Activated CD8-positive, alpha-beta memory T cell treated with anti-CD3 and anti-CD28 coated beads, Interleukin-2, amount 50 U/mL, for 4 hours (primary cell): ENCODE measurements at regions not wholly inside any gene's neighbourhood (a gene's known extent, or its start where the extent isn't known, plus 50 kb on each side); places are given as distances from the start of the nearest gene placed in this dataset.
"Not testable (repeated sequence)": the region's sequence is repeated elsewhere in the genome, so short reads cannot be mapped to it uniquely, and the experiment has no call there.

Source experiments
- DNase-seq: peaks from one replicate; pipeline ENCODE4 v3.0.0-alpha.2; 2020

GRCh38 chr4:67412153-67412712 lies 133.1 kb downstream of the CENPC start:
- DNase-seq = not testable (repeated sequence)

DNA sequence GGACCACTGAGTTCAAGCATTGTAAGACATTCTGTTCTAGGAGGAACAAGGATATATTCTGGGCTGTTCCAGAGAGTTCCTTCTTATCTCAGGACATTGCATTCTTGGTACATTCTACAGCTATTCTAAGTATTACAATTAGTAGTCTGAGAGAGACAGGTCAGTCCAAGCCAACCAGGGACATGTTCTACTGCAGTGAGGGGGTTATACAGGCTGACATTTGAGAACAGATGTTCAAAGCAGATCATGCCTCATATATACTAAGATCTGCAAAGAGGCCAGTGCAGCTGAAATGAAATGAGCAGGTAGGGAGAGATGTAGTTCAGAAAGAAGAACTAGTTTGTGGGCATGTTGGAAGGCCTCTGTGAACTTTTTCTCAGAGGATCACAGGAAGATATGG lies 142.0 kb downstream of the CENPC start:
- no peak for DNase-seq

GRCh38 chr4:67401902-67402301 lies 143.4 kb downstream of the CENPC start:
- DNase-seq = no peak

DNA sequence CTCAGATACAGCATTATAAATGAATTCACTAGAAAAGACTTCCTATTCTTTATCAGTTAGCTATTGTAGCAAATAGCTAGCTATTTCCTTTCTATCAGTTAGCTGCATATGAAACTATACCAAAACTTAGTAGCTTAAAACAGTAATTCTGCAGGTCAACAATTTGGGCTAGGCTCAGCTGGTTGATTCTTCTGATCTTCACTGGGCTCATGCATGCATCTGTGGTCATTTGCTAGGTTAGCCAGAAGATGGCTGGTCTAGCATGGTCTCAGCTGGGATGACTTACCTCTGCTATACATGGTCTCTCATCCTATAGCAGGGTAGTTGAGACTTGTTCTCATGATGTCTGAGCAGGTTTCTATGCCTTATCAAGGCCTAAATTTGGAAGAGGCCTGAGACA lies 147.4 kb downstream of the CENPC start:
- DNase-seq = no peak

GRCh38 chr4:67397031-67397430 lies 148.3 kb downstream of the CENPC start:
- DNase-seq = no peak

DNA sequence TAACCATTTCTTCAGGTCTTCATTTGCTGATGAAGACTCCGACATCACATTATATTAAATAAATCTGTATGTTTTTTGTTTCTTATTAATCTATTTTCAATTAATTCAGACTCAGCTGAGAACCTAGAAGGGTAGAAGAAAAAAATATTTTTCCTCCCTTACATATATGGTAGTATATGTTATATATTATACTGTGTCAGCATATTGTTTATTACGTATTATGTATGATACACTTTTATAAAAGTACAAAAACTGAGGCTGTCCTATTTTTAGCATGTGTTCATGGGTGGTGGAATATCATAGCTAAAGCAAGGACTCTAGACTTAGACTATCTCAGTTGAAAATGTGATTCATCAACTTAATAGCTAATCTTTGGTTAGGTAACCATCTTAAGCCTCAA lies 149.3 kb downstream of the CENPC start:
- no peak for DNase-seq

- no peak for DNase-seq
Measured at GRCh38 chr4:67394879-67395278, 150.4 kb downstream of the CENPC start.

DNA sequence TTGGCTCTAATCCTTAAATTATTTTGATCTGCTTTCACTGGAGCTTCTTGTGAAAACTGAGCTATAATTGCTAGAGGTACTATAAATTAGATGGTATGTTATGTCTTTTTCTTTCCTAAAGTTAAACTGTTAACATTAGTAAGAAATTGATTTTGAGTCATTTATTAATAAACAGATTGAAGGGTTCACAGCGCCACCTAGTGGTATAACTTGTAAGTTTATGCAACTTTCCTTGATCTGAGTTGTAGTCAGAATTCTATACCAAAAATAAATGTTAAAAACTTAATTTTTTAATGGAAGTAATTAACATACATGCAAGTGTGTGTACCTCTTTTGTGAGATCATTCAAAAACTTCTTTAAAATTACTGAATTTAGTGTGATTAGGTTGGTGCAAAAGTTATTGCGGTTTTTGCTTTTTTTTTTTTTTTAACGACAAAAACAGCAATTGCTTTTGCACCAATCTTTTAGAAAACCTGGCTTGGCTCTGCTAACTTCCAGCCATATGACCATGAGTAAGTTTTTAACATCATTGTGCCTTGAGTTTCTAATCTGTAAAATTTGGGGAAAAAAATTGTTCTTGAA lies 151.5 kb downstream of the CENPC start:
- no peak for DNase-seq

- DNase-seq = no peak
Measured at GRCh38 chr4:67393007-67393406, 152.3 kb downstream of the CENPC start.

GRCh38 chr4:67381406-67381804 lies 163.9 kb downstream of the CENPC start:
- DNase-seq = not testable (repeated sequence)

DNA sequence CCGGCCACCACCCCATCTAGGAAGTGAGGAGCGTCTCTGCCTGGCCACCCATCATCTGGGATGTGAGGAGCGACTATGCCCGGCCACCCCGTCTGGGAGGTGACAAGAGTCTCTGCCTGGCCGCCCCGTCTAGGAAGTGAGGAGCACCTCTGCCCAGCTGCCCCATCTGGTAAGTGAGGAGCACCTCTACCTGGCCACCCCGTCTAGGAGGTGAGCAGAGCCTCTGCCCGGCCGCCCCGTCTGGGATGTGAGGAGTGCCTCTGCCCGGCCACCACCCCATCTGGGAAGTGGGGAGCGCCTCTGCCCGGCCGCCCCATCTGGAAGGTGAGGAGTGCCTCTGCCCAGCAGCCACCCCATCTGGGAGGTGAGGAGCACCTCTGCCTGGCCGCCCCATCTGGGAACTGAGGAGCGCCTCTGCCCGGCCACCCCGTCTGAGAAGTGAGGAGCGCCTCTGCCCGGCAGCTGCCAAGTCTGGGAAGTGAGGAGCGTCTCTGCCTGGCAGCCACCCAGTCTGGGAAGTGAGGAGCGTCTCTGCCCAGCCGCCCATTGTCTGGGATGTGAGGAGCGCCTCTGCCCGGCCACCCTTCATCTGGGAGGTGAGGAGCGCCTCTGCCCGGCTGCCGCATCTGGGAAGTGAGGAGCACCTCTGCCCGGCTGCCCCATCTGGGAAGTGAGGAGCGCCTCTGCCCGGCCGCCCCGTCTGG lies 164.4 kb downstream of the CENPC start:
- not testable (repeated sequence) for DNase-seq

GRCh38 chr4:67380154-67380553 lies 165.1 kb downstream of the CENPC start:
- DNase-seq = no peak

DNA sequence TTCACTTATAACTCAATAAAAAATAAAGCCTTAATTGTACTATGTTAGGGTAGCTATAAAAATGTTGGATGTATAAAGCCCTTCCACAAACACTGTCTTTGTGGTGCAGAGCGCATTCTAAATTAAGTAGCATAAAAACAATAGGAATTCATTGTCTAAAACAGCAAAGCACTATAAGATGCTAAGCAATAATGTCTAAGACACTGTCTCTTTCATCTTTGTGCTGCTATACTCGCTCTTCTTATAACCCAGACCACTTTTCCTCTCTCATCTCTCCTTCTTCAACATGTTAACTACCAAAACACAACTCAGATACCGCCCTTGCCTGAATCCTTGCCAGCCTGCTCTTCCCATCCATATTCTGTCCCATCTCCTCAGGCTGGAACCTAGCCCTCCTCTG lies 170.0 kb downstream of the CENPC start:
- DNase-seq = no peak

DNA sequence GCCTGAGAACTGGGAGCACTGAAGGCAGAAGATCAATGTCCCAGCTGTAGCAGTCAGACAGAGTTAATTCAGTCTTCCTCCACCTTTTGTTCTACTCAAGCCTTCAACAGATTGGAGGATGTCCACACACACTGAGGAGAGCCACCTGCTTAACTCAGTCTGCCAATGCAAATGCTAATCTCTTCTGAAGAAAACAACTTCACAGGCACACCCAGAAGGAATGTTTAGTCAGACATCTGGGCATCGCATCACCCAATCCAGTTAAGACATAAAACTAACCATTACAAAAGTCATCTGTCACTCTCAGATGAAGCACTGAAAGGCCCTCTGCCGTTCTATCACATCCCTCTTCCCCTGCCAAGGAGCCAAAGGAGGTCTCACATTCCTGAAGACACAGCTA lies 173.7 kb downstream of the CENPC start:
- no peak for DNase-seq

- no peak for DNase-seq
Measured at GRCh38 chr4:67366311-67366861, 178.9 kb downstream of the CENPC start.

GRCh38 chr4:67365661-67366245 lies 179.6 kb downstream of the CENPC start:
- no peak for DNase-seq

- DNase-seq = no peak
Measured at GRCh38 chr4:67355806-67356205, 189.5 kb downstream of the CENPC start.

- no peak for DNase-seq
Measured at GRCh38 chr4:67346654-67347053, 198.6 kb downstream of the CENPC start.

DNA sequence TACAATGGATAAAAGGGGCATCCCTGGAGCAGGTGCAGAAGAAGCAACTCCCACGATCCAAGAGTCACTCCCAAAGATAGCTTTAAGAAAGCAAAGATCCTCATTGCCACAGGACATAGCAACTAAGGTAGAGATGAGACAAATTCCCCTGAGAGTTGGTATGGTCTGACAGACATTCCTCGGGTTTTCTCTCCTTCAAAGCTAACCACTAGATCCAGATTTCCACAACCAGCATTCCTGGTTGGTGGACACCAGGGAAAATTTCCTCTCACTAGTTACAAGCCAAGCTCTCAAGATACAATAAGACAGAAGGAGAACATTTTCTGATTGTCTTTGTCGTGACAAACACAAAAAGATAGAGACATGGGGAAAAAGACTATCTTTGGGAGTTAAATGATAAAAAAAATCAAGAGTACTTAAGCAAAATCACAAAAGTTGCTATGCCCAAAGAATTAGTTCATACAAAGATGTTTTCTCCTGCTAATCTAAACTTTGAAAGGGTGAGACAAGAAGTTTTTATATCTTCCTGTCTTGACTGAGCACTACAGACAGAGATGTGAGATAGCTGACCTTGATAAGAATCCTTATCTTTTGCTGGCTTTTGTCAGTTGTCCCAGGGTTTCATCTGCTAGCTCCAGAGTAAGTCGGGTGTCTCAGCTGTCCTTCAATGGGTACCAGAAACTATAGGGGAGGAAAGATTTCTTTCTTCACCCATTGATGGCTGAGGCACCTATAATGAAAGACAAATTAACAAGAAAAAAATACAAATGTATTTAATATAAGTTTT lies 200.5 kb downstream of the CENPC start:
- DNase-seq = no peak

GRCh38 chr4:67343199-67343598 lies 202.1 kb downstream of the CENPC start:
- DNase-seq = no peak

DNA sequence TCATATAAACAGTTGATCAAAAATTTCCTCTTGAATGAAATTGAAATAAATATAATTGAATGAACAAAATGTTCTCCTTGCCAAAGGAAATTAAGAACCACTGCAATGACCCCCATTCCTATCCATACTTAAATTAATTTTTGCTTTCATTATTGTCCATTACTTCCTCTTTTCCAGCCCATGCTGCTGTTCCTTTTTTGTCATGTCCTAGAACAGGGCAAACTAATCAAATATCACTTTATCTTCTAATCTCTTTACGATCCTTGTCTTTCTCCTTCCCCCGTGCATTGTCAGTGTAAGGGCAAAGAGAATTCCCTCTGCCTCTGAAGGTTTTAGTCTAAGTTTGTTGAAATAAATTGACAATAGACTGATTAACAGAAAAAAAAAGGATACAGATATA lies 203.0 kb downstream of the CENPC start:
- no peak for DNase-seq

GRCh38 chr4:67333664-67334063 lies 211.6 kb downstream of the CENPC start:
- no peak for DNase-seq

- no peak for DNase-seq
Measured at GRCh38 chr4:67332627-67333026, 212.7 kb downstream of the CENPC start.
